ENCODE measurements at regions not wholly inside any gene's neighbourhood (a gene's known extent, or its start where the extent isn't known, plus 50 kb on each side); places are given as distances from the start of the nearest gene placed in this dataset.
"Not testable (repeated sequence)": the region's sequence is repeated elsewhere in the genome, so short reads cannot be mapped to it uniquely, and the experiment has no call there.

GRCh38 chr1:219342836-219343235, 169.2 kb downstream of the LYPLAL1 start:
- FAIRE-seq: no peak

DNA sequence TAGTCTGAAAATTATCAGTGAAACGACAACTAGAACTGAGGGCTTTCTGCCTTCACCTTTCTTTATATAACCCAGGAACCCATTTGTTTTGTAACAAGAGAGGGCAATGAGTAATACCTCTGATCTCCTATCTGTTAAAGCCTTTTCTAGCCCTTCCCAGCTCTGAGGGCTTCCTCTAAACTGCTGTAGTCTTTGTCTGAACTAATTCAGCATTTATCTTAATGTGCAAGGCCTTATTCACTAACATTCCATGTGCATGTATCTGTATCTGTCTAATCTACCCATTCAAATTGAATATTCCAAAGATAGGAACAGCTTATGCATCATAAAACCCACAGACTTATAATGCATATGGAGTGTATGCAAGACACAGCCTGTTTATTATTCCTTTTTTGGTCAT, 167.1 kb downstream of the LYPLAL1 start:
- FAIRE-seq: no peak

DNA sequence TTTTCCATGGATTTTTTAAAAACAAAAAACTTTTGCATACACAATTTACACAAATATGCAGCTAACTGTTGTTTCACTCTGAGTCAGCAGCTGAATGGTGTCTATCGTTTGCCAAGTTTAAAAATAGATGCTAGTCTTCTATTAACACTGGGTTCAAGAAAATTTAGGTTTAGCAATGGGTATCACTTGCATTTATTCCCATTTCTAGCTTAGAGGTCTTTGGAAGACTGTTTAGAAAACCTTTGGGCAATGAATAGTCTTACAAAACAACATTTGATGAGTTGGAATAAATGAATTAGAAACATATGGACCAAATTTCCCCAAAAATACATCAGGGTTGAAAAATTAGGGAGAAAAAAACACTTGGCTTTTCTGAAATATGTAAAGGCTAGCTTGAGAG, 165.8 kb downstream of the LYPLAL1 start:
- no peak for FAIRE-seq

DNA sequence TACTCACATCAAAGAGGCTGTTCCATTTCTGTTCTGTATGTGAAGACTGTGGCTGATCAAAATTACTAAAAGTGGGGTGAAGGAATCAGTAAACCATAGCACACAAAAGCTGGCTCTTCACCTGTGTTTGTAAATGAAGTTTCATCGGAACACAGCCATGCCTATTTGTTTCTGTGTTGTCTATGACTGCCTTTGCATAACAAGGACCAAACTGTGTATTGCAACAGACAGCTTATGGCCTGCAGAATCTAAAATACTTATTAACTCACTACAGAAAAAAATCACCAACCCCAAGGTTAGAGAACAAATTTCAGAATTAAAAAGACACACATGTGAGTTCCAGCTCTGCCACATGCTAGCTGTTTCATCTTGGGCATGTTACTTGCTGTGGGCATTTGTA, 163.9 kb downstream of the LYPLAL1 start:
- FAIRE-seq: no peak

GRCh38 chr1:219333626-219334025, 159.9 kb downstream of the LYPLAL1 start:
- FAIRE-seq: no peak

- FAIRE-seq: no peak
Observed at GRCh38 chr1:219331424-219331823, 157.7 kb downstream of the LYPLAL1 start.

DNA sequence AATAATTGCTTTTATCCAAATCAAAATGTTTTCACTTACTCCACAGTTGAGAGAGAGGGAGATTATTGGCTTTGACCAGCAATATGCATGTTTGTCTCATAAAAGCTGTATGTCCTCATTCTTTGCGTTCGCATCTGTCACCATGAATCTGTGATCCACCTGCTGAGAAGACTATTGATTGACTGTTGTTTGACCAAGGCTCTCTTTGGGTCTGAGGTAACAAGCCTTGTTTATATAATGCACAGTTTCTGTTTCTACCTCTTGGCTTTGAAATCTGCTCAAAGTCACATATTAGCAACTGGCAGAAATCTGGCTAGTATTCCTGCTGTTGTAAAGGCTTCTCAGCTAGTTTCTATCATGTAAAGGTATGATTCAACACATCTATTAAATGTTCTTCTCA, 157.0 kb downstream of the LYPLAL1 start:
- FAIRE-seq: no peak

- FAIRE-seq: no peak
Observed at GRCh38 chr1:219330001-219330400, 156.3 kb downstream of the LYPLAL1 start.

DNA sequence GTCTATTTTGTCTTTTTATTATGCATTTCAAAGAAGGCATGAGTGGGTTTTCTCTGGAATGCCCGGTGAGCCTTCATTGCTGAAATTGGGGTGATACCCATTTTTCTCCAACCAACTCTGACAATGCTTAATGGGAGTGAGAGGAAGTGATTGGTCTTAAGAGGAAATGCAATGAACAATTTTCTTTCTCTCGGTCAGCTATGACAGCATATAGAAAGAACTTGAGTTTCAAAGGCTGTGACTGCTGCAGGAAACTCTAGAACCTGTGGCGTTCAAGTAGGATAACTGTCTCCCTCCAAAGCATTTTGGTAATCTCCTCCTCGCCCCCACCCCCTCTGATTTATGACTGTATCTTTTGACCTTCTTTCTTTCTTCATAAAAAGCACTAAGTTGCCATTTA, 155.9 kb downstream of the LYPLAL1 start:
- no peak for FAIRE-seq

DNA sequence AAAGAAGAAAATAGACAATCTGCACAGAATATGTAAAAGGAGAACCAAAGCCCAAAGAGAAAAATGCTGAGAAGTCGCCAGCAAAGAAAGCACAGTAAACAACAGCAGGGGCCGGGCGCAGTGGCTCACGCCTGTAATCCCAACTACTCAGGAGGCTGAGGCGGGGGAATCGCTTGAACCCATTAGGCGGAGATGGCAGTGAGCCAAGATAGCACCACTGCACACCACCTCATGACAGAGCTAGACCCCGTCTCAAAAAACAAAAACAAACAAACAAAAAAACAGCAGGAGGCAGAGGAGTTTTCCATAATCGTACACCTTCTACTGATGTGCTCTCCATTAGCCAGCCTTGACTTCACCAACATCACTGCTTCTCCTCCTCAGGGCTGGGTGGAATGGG, 153.2 kb downstream of the LYPLAL1 start:
- no peak for FAIRE-seq

DNA sequence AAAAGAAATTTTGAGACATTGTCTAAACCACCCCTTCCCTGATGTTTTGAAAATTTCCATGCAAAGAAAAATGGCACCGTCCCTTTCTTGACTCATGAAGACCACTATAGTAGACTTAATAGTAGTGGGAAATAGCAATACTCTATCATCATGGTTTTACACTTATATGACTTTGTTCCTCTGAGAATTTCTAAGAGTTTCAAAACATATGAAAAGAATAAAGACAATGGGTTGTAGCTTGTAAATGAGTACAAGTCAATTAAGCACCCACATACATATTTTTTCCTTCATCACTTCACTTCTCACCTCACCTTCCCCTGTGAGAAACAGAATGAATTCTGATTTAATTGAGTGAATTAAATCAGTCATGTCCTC, 151.7 kb downstream of the LYPLAL1 start:
- no peak for FAIRE-seq

GRCh38 chr1:219324629-219325367, 151.1 kb downstream of the LYPLAL1 start:
- no peak for FAIRE-seq

DNA sequence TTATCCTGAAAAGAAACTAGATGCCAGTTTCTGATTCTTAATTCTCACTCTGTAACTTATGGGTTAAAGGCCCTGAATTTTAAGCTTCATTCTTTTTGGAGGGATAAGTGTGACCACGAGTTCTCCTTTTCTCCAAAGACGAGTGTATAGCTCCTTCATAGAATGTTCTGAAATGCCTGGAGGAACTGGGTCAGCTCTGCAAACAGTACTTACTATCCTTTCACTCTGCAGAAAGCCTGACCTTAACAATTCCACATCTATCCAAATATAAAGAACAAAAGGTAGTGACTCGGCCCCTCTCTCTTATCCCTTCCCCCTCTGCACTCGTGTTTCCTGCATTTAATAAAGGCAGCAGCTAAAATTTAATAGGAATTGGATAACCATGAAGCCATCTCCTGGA, 150.5 kb downstream of the LYPLAL1 start:
- FAIRE-seq: no peak

DNA sequence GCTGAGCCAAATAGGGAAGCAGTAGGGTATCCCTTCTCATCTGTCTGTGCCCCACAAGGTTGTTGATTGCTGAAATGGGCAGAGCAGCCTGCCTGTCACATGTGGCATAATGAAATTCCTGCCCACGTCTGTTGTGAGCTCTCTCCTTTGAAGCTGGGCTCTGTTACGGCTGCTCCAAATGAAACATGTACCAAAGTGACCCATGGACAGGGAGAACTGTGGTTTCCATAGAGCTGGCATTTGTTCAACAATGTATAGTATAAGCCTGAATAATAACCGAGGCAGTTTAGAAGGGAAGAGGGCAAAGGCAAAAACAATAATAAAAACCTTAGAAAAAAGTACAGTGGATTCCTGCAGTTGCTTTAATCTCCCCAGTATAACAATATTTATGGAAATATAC, 149.7 kb downstream of the LYPLAL1 start:
- no peak for FAIRE-seq

DNA sequence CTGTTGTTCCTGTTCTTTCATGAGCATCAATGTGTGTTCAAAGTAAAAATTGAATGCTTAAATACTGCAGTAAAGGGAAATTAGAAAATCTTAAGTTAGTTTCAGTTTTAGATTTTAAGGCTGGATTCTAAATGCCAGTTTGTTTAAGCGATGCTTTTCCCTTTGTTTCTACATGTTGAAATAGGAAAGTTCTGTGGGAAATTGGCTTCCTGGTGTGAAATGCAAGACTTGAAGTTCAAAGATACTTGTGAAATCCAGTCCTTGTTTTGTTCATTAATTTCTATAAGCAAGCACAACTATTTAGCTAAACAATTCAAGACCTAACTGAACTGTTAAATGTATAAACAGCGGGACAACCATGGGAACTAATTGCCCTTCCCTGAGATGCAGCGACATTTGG, 149.1 kb downstream of the LYPLAL1 start:
- no peak for FAIRE-seq

DNA sequence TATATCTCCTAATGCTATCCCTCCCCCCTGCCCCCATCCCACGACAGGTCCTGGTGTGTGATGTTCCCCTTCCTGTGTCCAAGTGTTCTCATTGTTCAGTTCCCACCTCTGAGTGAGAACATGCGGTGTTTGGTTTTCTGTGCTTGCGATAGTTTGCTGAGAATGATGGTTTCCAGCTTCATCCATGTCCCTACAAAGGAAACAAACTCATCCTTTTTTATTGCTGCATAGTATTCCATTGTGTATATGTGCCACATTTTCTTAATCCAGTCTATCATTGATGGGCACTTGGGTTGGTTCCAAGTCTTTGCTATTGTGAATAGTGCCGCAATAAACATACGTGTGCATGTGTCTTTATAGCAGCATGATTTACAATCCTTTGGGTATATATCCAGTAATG, 146.9 kb downstream of the LYPLAL1 start:
- FAIRE-seq: not testable (repeated sequence)

- FAIRE-seq: no peak
Observed at GRCh38 chr1:219318826-219319225, 145.1 kb downstream of the LYPLAL1 start.

GRCh38 chr1:219317762-219318353, 144.2 kb downstream of the LYPLAL1 start:
- FAIRE-seq: no peak

DNA sequence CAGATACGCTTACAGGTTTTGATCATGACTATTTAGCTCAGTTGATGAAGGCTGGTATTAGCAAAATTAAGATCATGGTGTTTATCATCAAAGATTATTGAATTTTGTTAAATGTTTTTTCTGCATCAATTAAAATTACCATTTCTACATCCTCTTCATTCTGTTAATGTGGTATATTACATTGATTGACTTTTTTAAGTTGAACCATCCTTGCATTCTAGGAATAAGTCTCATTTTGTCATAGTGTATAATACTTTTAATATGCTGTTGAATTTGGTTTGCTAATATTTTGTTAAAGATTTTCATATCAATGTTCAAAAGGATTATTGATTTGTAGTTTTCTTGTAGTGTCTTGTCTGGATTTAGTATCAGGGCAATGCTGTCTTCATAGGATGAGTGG, 142.4 kb downstream of the LYPLAL1 start:
- FAIRE-seq: no peak

- no peak for FAIRE-seq
Observed at GRCh38 chr1:219313961-219314360, 140.3 kb downstream of the LYPLAL1 start.

- no peak for FAIRE-seq
Observed at GRCh38 chr1:219312967-219313366, 139.3 kb downstream of the LYPLAL1 start.

GRCh38 chr1:219310181-219310728, 136.6 kb downstream of the LYPLAL1 start:
- no peak for FAIRE-seq

DNA sequence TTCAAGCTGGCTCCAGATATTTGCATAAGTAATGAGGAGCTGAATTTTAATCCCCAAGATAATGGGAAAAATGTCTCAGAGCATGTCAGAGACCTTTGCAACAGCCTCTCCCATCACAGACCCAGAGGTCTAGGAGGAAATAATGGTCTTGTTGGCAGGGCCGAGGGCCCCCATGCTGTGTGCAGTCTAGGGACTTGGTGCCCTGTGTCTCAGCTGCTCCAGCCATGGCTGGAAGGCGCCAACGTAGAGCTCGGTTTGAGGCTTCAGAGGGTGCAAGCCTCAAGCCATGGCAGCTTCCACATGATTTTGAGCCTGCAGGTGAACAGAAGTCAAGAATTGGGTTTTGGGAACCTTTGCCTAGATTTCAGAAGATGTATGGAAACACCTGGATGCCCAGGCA, 134.7 kb downstream of the LYPLAL1 start:
- no peak for FAIRE-seq
